MCF 10A (cell line): ENCODE measurements at regions not wholly inside any gene's neighbourhood (a gene's known extent, or its start where the extent isn't known, plus 50 kb on each side); places are given as distances from the start of the nearest gene placed in this dataset.
A peak's percentile ranks its signal among the peaks of the same experiment; 100 is the strongest.

Experiments
- BruUV-seq: library from RNA; stranded (reverse); fragments of 400-500 nt; replicated peaks from 2 replicates; lab custom pipeline; 2021; lab: Mats Ljungman, UMichigan
- CTCF ChIA-PET: fragments of 300-600 bp; sonication (Branson Sonifier 250); formaldehyde crosslinking; extraction: SDS; loops from one replicate; lab custom pipeline; 2021; ENCODE audit warnings: antibody characterized with exemption, inconsistent platforms; lab: Yijun Ruan, JAX
- POLR2A ChIA-PET: fragments of 300-600, 350-650 bp; sonication (Branson Sonifier 250); formaldehyde crosslinking; extraction: SDS; loops from one replicate; lab custom pipeline; 2020; ENCODE audit warnings: antibody characterized with exemption, inconsistent platforms; lab: Yijun Ruan, JAX
- DNase-seq: peaks from one replicate; pipeline ENCODE4 v3.0.0-alpha.2; 2018; ENCODE audit not compliant: unreplicated experiment
- H3K27ac Mint-ChIP-seq: one replicate; pipeline ENCODE4 v1.8.0; 2022; ENCODE audit warnings: mild to moderate bottlenecking, low read depth, mixed read lengths; ENCODE audit not compliant: unreplicated experiment
- H3K27me3 Mint-ChIP-seq: one replicate; pipeline ENCODE4 v1.8.0; 2022; ENCODE audit warnings: mixed read lengths; ENCODE audit not compliant: insufficient read depth, unreplicated experiment
- H3K36me3 Mint-ChIP-seq: one replicate; pipeline ENCODE4 v1.8.0; 2022; ENCODE audit warnings: mild to moderate bottlenecking, moderate library complexity, mixed read lengths; ENCODE audit not compliant: insufficient read depth, unreplicated experiment
- H3K4me1 Mint-ChIP-seq: one replicate; pipeline ENCODE4 v1.8.0; 2022; ENCODE audit warnings: mixed read lengths; ENCODE audit not compliant: insufficient read depth, unreplicated experiment
- H3K4me3 Mint-ChIP-seq: one replicate; pipeline ENCODE4 v1.8.0; 2022; ENCODE audit warnings: mild to moderate bottlenecking, moderate library complexity, mixed read lengths; ENCODE audit not compliant: unreplicated experiment
- H3K9me3 Mint-ChIP-seq: one replicate; pipeline ENCODE4 v1.8.0; 2022; ENCODE audit warnings: mixed read lengths; ENCODE audit not compliant: unreplicated experiment
- CTCF ChIP-seq: fragments of 200-600 bp; IDR thresholded peaks from one replicate; pipeline ENCODE4 v1.8.0; 2022; ENCODE audit warnings: antibody characterized with exemption, mild to moderate bottlenecking; ENCODE audit not compliant: unreplicated experiment
- intact Hi-C: fragments of 100-400 bp; cut with micrococcal nuclease; formaldehyde crosslinking; loops from 2 replicates; pipeline ENCODE4 v1.14.1; 2022

GRCh38 chr9:117561761-117562160 is 142.4 kb upstream of the TLR4 start:
- no peaks in the 10 kb centered on the region for H3K36me3 Mint-ChIP-seq
- ChIA-PET CTCF (no interaction called here), POLR2A (no interaction called here)
- intact Hi-C loops: no loop called here
- H3K9me3 Mint-ChIP-seq: peaks cover 26% of the 10 kb centered on the region
- H3K27ac Mint-ChIP-seq: no peak overlapping the region
- no peak for DNase-seq
- no peaks in the 10 kb centered on the region for H3K27me3 Mint-ChIP-seq
- BruUV-seq: no TSS peak
- H3K4me3 Mint-ChIP-seq: no peak overlapping the region
- no peaks in the 10 kb centered on the region for H3K4me1 Mint-ChIP-seq
- TF ChIP-seq CTCF: no peak

GRCh38 chr9:117555964-117556629 is 141.2 kb upstream of the ASTN2 start:
- no peak overlapping the region for H3K27ac Mint-ChIP-seq
- no TSS peak for BruUV-seq
- no peak overlapping the region for H3K4me3 Mint-ChIP-seq
- no peaks in the 10 kb centered on the region for H3K36me3 Mint-ChIP-seq
- peaks cover 25% of the 10 kb centered on the region for H3K9me3 Mint-ChIP-seq
- no peaks in the 10 kb centered on the region for H3K27me3 Mint-ChIP-seq
- POLR2A ChIA-PET: interaction anchor here (0.6 kb wide), 1 partner anchor 67 kb away, joined by 3 read pairs; no protein-coding TSS in a partner anchor
- H3K4me1 Mint-ChIP-seq: no peaks in the 10 kb centered on the region
- peak; percentile 79 for DNase-seq
- intact Hi-C loops: loop anchor here (5.0 kb wide), 1 partner anchor 69 kb away; no protein-coding TSS in a partner anchor
- peak; percentile 41 for TF ChIP-seq CTCF
- CTCF ChIA-PET: interaction anchor here (0.5 to 1.7 kb wide), 11 partner anchors 9 to 1681 kb away, joined by 3 to 17 read pairs (median 3); no protein-coding TSS in a partner anchor

- TF ChIP-seq CTCF: no peak
- H3K27me3 Mint-ChIP-seq: no peaks in the 10 kb centered on the region
- intact Hi-C loops: no loop called here
- CTCF ChIA-PET: interaction anchor here (0.9 to 1.1 kb wide), 2 partner anchors 12 to 815 kb away, joined by 4 read pairs; no protein-coding TSS in a partner anchor
- H3K4me1 Mint-ChIP-seq: no peaks in the 10 kb centered on the region
- peaks cover 27% of the 10 kb centered on the region for H3K9me3 Mint-ChIP-seq
- H3K4me3 Mint-ChIP-seq: no peak overlapping the region
- DNase-seq: no peak
- BruUV-seq: no TSS peak
- no peak overlapping the region for H3K27ac Mint-ChIP-seq
- no peaks in the 10 kb centered on the region for H3K36me3 Mint-ChIP-seq
- POLR2A ChIA-PET: no interaction called here
Observed at GRCh38 chr9:117552811-117553210, 138.0 kb upstream of the ASTN2 start.

GRCh38 chr9:117551171-117551570 is 136.3 kb upstream of the ASTN2 start:
- no peaks in the 10 kb centered on the region for H3K36me3 Mint-ChIP-seq
- H3K4me3 Mint-ChIP-seq: no peak overlapping the region
- ChIA-PET CTCF (interaction anchor here (0.6 to 0.9 kb wide), 3 partner anchors 15 to 505 kb away, joined by 3 read pairs; no protein-coding TSS in a partner anchor), POLR2A (no interaction called here)
- no TSS peak for BruUV-seq
- DNase-seq: no peak
- H3K4me1 Mint-ChIP-seq: peaks cover 5% of the 10 kb centered on the region
- TF ChIP-seq CTCF: no peak
- intact Hi-C loops: no loop called here
- H3K27me3 Mint-ChIP-seq: no peaks in the 10 kb centered on the region
- peaks cover 30% of the 10 kb centered on the region for H3K9me3 Mint-ChIP-seq
- no peak overlapping the region for H3K27ac Mint-ChIP-seq
